HEK293T (cell line): ENCODE measurements at regions not wholly inside any gene's neighbourhood (a gene's known extent, or its start where the extent isn't known, plus 50 kb on each side); places are given as distances from the start of the nearest gene placed in this dataset.

ENCODE experiments used
- ARNT ChIP-seq: fragments of 450-650 bp; IDR thresholded peaks from 2 replicates; pipeline ENCODE4 v1.6.1; 2017; ENCODE audit warnings: mild to moderate bottlenecking
- BHLHE40 ChIP-seq: fragments of 450-650 bp; IDR thresholded peaks from 2 replicates; pipeline ENCODE4 v1.6.1; 2016; ENCODE audit warnings: mild to moderate bottlenecking, moderate library complexity, borderline replicate concordance
- FOXA1 ChIP-seq: fragments of 450-650 bp; IDR thresholded peaks from 2 replicates; pipeline ENCODE4 v1.6.1; 2016; ENCODE audit warnings: mild to moderate bottlenecking
- FOXM1 ChIP-seq: fragments of 450-650 bp; IDR thresholded peaks from 2 replicates; pipeline ENCODE4 v1.6.1; 2017; ENCODE audit warnings: mild to moderate bottlenecking, borderline replicate concordance
- LEF1 ChIP-seq: fragments of 450-650 bp; IDR thresholded peaks from 2 replicates; pipeline ENCODE4 v1.6.1; 2017; ENCODE audit warnings: mild to moderate bottlenecking, borderline replicate concordance
- NFRKB ChIP-seq: fragments of 450-650 bp; IDR thresholded peaks from 2 replicates; pipeline ENCODE4 v1.6.1; 2016; ENCODE audit warnings: mild to moderate bottlenecking, moderate library complexity
- SP1 ChIP-seq: fragments of 450-650 bp; IDR thresholded peaks from 2 replicates; pipeline ENCODE4 v1.6.1; 2017
- SUZ12 ChIP-seq: fragments of 450-650 bp; IDR thresholded peaks from 2 replicates; pipeline ENCODE4 v1.6.1; 2016; ENCODE audit warnings: mild to moderate bottlenecking
- ZNF384 ChIP-seq: fragments of 450-650 bp; IDR thresholded peaks from 2 replicates; pipeline ENCODE4 v1.6.1; 2016

DNA sequence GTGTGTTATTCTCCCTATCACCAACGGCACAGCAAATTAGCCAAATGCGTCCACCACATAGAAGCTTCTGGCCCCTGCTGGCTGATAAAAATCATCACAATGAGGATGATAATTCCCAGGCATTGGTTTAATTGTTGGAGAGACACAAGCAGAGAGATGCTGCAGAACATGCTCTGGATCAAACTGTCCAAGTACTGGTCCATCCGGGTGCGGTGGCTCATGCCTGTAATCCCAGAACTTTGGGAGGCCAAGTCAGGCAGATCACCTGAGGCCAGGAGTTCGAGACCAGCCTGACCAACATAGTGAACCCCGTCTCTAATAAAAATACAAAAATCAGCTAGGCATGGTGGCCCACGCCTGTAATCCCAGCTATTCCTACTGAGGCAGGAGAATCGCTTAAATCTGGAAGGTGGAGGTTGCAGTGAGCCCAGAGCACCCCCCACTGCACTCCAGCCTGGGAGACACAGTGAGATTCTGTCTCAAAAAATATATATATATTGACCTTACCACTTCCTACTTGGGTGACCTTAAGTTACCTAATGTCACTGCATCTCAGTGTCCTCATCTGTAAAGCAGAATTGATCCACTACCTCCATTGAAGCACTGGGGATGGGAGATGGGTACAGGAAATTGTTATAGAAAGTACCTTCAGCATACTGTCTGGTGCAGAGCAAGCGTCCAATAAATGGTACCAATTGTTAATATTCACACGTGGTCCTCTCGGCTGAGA, 83.7 kb upstream of the EGLN3 start:
- TF ChIP-seq LEF1 (no peak), ZNF384 (no peak), SUZ12 (no peak), ARNT (no peak), FOXM1 (no peak), SP1 (no peak), NFRKB (no peak), BHLHE40 (no peak), FOXA1 (no peak)
